NOMO-1 (cell line): ENCODE measurements at regions not wholly inside any gene's neighbourhood (a gene's known extent, or its start where the extent isn't known, plus 50 kb on each side); places are given as distances from the start of the nearest gene placed in this dataset.
"Not testable (repeated sequence)": the region's sequence is repeated elsewhere in the genome, so short reads cannot be mapped to it uniquely, and the experiment has no call there.

Experiments
- DNase-seq, 2 experiments: peaks; one replicate each; lab custom pipeline; 2025; ENCODE audit not compliant: unreplicated experiment in 2 of 2; lab: John Stamatoyannopoulos, UW

GRCh38 chr10:55551603-55552002 is 750.6 kb upstream of the PCDH15 start:
- DNase-seq = no peak

DNA sequence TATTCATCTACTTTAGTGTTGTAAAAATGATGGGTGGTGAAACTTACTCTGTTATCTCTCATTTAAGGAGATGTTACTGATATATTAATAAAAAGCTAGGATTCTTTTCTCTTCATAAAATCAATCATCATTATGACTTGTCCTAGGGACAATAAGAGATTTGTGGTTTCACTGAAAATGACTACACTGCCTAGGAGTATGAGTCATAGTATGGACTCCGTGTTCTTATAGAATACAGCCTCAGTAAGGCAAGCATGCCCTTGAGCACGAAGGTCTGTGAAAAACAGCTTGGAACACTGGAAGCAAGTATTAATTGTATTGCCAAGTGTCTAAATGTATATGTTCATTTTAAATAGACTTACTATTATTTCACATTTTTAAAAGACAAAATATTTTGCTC is 749.2 kb upstream of the PCDH15 start:
- no peak for DNase-seq

DNA sequence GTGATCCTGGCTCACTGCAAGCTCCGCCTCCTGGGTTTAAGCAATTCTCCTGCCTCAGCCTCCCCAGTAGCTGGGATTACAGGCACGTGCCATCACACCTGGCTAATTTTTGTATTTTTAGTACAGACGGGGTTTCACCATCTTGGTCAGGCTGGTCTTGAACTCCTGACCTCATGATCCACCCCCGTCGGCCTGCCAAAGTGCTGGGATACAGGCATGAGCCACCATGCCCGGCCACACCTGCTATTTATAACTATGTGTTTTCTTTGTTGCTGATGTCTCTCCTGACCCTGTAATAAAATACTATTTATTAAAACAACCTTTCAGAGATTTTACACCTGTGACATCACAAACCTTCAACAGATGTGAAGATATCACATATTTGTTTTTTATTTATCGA is 736.5 kb upstream of the PCDH15 start:
- DNase-seq = not testable (repeated sequence)

- no peak for DNase-seq
Observed at GRCh38 chr10:55519264-55519663, 718.2 kb upstream of the PCDH15 start.

GRCh38 chr10:55518416-55518815 is 717.4 kb upstream of the PCDH15 start:
- not testable (repeated sequence) for DNase-seq

- no peak for DNase-seq
Observed at GRCh38 chr10:55509168-55509567, 708.1 kb upstream of the PCDH15 start.

DNA sequence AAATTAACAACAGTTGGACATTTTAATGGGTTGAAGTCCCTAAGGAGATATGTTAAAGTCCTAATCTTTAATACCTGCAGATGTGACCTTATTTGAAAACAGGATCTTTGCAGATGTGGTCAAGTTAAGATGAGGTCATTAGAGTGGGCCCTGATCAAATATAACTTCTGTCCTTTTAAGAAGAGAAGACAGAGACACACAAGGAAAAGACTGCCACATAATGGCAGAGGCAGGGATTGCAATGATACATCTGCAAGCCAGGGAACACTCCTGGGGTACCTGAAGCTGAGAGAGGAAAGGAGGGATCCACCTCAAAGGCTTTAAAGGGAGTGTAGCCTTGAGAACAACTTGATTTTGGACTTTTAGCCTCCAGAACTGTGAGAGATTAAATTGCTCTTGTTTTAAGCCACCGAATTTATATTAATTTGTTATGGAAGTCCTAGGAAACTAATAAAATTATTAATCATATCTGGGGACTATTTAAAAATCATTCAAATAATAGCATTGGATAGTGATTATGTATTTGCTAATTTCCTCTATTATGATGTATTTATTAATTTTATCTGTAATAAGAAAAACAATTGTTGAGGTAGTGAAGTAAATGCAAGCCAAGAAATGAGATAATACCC is 700.0 kb upstream of the PCDH15 start:
- no peak for DNase-seq

- no peak for DNase-seq
Observed at GRCh38 chr10:55497893-55498499, 697.0 kb upstream of the PCDH15 start.

DNA sequence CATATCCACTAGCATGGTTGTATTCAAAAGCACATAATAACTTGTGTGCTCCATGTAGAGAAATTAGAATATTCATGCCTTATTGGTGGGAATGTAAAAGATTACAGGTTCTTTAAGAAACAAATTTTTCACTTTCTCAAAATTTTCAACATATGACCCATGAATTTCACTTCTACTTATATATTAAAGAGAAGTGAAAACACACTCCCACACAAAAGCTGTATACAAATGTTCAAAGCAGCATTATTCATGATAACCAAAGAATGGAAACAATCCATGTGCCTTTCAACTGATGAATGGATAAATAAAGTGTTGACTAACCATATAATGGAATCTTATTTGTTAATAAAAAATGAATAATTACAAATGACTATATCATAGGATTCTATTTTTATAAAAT is 694.5 kb upstream of the PCDH15 start:
- DNase-seq = no peak

- no peak for DNase-seq
Observed at GRCh38 chr10:55491712-55492111, 690.7 kb upstream of the PCDH15 start.

DNA sequence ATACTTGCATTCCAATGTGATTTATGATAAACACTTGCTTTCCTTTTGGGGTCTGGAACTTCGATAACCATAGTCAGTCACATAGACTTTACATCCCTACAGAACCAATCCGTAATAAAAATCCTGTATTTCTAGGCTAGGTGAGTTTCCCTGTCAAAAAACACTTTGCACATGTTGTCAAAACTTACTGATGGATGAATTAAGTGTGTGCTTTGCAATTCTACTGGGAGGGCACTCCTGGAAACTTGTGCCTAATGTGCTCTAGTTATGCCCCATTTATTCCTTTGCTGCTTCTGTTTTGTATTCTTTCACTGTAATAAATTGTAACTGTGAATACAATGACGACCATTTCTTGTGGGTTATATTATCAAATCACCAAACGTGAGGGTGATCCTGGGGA is 684.8 kb upstream of the PCDH15 start:
- DNase-seq = no peak

GRCh38 chr10:55476129-55476528 is 675.1 kb upstream of the PCDH15 start:
- no peak for DNase-seq

GRCh38 chr10:55474258-55474657 is 673.2 kb upstream of the PCDH15 start:
- no peak for DNase-seq

GRCh38 chr10:55470840-55471239 is 669.8 kb upstream of the PCDH15 start:
- no peak for DNase-seq

DNA sequence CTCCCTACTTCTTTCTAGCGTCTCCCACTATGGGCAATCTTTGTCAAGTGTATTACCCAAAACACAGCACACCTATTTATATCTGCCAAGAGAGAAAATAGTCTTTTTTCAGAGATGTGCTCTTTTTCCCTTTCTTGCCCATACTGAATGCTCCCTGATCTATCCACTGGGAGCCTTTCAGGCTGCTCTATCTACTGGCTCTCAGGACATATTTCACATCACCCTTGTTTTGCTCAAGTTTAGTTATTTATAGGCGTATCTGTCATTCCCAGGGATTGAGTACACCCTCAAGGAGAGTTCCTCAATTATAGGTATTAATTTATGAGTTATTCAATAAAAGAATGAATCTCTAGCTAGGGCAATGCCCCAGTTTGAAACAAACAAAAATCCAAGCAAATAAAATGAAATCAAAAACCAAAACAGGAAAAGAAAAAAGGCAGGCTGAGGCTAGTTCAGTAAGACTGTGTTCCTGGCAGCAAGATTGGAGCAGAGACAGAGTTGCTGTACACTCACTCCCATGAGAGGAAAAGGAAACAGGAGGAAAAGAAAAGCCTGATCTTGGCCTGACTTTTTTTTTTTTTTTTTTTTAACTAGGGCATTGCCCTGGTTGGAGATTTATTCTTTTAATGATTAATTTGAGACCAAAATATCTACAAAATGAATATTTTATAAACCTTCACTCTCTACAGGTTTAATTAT is 665.9 kb upstream of the PCDH15 start:
- no peak for DNase-seq

DNA sequence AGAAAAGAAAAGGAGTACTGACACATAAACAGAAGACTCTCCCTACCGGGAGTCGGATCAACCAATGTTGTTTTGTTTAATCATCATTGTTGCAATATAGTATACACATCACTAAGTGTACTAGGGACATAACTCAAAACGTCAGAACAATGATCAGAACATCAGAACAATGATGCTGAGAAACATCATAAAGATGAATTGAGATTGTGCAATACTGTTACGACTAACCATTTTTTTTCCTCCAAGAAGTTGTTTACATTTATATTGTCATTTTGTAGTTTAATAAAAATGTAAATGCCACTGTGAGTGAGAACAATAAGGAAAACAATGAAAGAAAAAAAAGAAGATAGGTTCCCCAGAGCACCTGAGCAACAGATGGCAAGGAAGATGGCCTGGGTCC is 663.1 kb upstream of the PCDH15 start:
- DNase-seq = no peak

DNA sequence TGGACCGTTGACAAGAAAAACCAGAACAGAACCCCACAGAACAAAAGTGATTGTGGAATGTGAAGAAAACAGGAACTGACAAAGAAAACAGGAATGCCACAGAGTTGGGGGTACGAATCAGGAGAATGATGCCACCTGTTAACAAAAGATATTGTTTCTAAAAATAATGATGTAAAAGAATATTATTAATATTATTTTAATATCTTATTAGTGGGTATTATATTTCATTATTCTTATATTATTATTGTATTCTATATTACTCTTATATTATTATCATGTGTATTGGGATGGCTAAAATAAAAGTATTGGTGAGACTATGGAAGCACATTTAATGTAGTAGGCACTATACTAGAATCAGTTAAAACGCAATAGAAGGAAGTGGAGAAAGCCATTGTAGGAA is 659.0 kb upstream of the PCDH15 start:
- DNase-seq = no peak

DNA sequence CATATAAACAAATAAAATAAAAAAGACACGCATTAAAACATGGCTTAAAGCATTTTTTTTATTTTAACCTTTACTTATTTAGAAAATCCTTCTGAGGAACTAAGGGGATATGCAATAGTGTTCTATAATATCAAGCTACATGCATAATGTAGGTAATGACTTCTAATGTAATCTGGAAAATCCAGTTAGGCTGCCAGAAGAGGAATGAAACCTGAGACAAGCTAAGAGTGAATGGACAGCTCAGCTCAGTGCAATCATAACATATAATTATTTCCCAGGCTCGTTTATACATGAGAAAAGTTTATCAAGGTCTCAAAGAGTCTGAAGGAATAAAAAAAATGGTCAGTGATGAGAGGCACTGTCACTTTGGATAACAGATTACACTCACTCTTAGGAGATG is 649.0 kb upstream of the PCDH15 start:
- no peak for DNase-seq

GRCh38 chr10:55446441-55447002 is 645.5 kb upstream of the PCDH15 start:
- DNase-seq = no peak

GRCh38 chr10:55441777-55442176 is 640.7 kb upstream of the PCDH15 start:
- DNase-seq = no peak

GRCh38 chr10:55426138-55426537 is 625.1 kb upstream of the PCDH15 start:
- no peak for DNase-seq

DNA sequence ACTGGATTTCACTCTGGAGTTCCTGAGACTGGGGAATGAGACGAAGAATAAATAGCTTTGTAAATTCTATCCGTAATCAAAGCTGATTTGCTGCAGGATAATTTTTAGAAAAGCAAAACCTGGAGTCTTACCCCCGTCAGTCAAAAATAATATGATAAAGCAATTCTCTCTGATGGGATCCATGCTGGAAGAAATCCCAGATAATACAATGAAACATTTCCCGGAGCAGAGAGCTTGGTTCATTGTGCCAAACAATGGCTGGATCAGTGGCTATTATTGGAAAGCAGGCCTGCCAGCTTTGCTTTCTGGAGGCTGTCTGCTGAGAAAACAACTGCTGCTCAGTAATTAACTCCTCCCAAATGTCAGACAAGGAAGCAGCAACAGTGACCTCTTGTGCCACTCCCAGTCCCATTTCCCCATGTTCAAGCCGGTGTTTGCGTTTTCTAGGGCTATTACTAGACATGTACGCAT is 609.4 kb upstream of the PCDH15 start:
- DNase-seq = no peak
